GM13976 (cell line): ENCODE measurements at regions not wholly inside any gene's neighbourhood (a gene's known extent, or its start where the extent isn't known, plus 50 kb on each side); places are given as distances from the start of the nearest gene placed in this dataset.
A peak's percentile ranks its signal among the peaks of the same experiment; 100 is the strongest.

Experiments used
- DNase-seq: peaks from one replicate; pipeline ENCODE4 v3.0.0; 2012; ENCODE audit warnings: low spot score
- in situ Hi-C: fragments of 300-500 bp; cut with MboI; formaldehyde crosslinking; loops from one replicate; pipeline ENCODE4 v1.12.0; 2022; ENCODE audit warnings: low sequenced_read_pairs, mixed read lengths, inconsistent platforms; ENCODE audit not compliant: unreplicated experiment
- TF ChIP-seq, protein P1 (sequence below): IDR thresholded peaks from 2 replicates; pipeline ENCODE4 v1.5.1; 2012; ENCODE audit warnings: borderline replicate concordance, mild to moderate bottlenecking; ENCODE audit not compliant: insufficient read depth; ENCODE audit errors: extremely low read depth, missing control alignments, control extremely low read depth

GRCh38 chr2:75342504-75343175 is 143.3 kb upstream of the TACR1 start:
- DNase-seq, result peak; percentile 4
- in situ Hi-C loops, result no loop called here
- TF ChIP-seq, protein P1, sequence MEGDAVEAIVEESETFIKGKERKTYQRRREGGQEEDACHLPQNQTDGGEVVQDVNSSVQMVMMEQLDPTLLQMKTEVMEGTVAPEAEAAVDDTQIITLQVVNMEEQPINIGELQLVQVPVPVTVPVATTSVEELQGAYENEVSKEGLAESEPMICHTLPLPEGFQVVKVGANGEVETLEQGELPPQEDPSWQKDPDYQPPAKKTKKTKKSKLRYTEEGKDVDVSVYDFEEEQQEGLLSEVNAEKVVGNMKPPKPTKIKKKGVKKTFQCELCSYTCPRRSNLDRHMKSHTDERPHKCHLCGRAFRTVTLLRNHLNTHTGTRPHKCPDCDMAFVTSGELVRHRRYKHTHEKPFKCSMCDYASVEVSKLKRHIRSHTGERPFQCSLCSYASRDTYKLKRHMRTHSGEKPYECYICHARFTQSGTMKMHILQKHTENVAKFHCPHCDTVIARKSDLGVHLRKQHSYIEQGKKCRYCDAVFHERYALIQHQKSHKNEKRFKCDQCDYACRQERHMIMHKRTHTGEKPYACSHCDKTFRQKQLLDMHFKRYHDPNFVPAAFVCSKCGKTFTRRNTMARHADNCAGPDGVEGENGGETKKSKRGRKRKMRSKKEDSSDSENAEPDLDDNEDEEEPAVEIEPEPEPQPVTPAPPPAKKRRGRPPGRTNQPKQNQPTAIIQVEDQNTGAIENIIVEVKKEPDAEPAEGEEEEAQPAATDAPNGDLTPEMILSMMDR, result no peak

DNA sequence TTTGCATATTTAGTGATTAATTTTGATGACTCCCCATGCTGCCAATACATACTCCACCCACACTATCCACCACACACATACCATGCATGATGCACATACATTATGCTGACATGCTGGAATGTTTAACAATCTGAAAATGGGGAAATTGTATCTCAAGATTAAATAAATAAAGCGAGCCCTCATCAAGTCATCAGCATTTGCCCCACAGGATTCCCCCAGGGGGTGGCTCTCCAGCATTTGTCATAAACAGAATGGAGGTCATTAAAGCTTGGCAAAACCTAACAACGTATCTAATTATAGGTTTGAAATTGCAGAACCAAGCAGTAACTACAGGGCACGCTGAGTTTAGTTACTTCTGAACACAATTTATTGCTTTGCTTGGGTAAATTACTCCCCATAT is 141.2 kb upstream of the TACR1 start:
- no peak for DNase-seq
- in situ Hi-C loops, result no loop called here
- TF ChIP-seq, protein P1, result no peak

GRCh38 chr2:75338461-75338860 is 139.1 kb upstream of the TACR1 start:
- in situ Hi-C loops, result no loop called here
- TF ChIP-seq, protein P1, result no peak

GRCh38 chr2:75337619-75338018 is 138.3 kb upstream of the TACR1 start:
- in situ Hi-C loops, result no loop called here
- TF ChIP-seq, protein P1, result no peak
- DNase-seq, result no peak

More at GRCh38 chr2:75338461-75338860, 139.1 kb upstream of the TACR1 start:
- no peak for DNase-seq

GRCh38 chr2:75337016-75337415 is 137.7 kb upstream of the TACR1 start:
- no peak for DNase-seq
- in situ Hi-C loops, result no loop called here
- TF ChIP-seq, protein P1, result no peak

- no peak for DNase-seq
- in situ Hi-C loops, result no loop called here
- TF ChIP-seq, protein P1, result no peak
Observed at GRCh38 chr2:75336451-75336850, 137.1 kb upstream of the TACR1 start.
